ENCODE measurements at regions not wholly inside any gene's neighbourhood (a gene's known extent, or its start where the extent isn't known, plus 50 kb on each side); places are given as distances from the start of the nearest gene placed in this dataset.

DNA sequence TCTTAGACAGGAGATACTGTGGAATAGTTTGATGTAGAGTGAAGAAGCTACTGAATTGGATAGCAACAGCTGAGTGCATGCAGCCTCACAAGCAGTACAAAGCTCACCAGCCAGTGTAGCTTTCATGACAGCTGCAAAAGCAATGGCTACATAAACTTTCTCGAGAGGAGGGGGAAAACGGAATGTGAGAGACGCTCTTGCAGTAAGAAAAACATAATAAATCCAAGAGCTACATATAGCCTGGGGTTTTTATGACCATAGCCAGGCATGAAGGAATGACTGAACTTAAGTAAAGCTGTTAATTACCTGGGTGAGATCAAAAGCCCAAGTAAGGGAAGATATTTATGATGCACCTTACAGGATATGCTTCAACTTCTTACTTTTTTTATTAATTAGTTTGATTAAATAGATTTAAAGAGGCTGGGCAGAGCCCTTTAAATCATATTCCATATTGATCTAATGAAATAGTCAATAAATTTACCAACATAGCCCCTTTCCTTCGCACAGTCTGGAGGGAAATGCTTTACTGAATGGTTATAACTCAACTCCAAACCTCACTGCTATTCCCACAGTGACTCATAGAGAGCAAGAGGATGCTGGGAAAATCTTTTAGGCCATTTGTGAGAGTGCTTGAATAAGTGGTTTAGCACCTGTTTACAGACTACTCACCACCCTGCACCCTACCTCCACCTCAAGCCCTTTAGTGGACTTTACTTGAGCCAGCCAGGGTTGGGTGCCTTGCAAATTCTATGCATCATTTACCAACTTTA, 407.2 kb upstream of the CLINT1 start:
- Histone ChIP-seq H3K4me1 (ENCODE audit: control insufficient read depth in 1 of 2, insufficient read depth in 2 of 2, low read length in 2 of 2) (no peaks in the 10 kb centered on the region), H3K27me3 (ENCODE audit: low read depth, low read length) (no peaks in the 10 kb centered on the region), H3K4me3 (ENCODE audit: low read depth in 1 of 2, low read length in 2 of 2) (no peak overlapping the region), H3K27ac (ENCODE audit: low read length) (no peak overlapping the region), H3K36me3 (ENCODE audit: control insufficient read depth in 1 of 2, insufficient read depth in 2 of 2, low read length in 2 of 2) (no peaks in the 10 kb centered on the region), H3K9me3 (ENCODE audit: control insufficient read depth in 1 of 2, low read length in 2 of 2) (no peaks in the 10 kb centered on the region)

DNA sequence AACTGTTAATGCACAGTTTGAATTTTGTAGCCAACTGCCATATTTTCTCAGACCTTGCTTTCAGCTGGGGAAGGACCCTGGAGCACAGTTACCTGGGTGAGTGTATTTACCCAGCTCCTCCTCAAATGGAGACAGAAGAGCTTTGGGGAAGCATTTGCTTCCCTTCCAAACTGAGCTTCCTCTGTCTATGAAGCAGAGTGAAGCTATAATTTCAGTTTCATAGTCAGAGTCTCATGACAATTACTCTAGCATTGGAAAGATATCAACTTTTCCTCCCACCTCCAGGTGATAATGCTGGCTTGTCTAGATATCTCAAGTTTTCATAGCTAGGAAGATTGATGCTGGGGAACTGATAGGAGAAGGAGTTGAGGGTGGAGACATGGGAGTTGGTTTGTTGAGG, 406.4 kb upstream of the CLINT1 start:
- no peaks in the 10 kb centered on the region for H3K4me1 ChIP-seq (ENCODE audit: control insufficient read depth in 1 of 2, insufficient read depth in 2 of 2, low read length in 2 of 2)
- H3K27ac ChIP-seq (ENCODE audit: low read length), result no peak overlapping the region
- H3K36me3 ChIP-seq (ENCODE audit: control insufficient read depth in 1 of 2, insufficient read depth in 2 of 2, low read length in 2 of 2), result no peaks in the 10 kb centered on the region
- no peaks in the 10 kb centered on the region for H3K9me3 ChIP-seq (ENCODE audit: control insufficient read depth in 1 of 2, low read length in 2 of 2)
- no peak overlapping the region for H3K4me3 ChIP-seq (ENCODE audit: low read depth in 1 of 2, low read length in 2 of 2)
- no peaks in the 10 kb centered on the region for H3K27me3 ChIP-seq (ENCODE audit: low read depth, low read length)

DNA sequence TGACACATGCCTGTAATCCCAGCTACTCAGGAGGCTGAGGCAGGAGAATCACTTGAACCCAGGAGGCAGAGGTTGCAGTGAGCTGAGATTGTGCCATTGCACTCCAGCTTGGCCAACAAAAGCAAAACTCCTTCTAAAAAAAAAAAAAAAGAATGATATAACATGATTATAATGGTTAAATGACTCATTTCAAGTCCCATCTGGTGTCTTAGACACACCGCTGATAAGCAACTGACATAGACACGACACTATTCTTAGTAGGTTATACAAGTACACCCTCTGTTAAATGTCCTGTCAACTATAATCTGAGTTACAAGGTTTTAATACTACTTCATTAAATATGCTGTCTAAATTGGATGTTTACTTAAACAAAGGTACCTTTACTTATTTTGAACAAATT, 405.3 kb upstream of the CLINT1 start:
- H3K4me3 ChIP-seq (ENCODE audit: low read depth in 1 of 2, low read length in 2 of 2), result no peak overlapping the region
- H3K4me1 ChIP-seq (ENCODE audit: control insufficient read depth in 1 of 2, insufficient read depth in 2 of 2, low read length in 2 of 2), result no peaks in the 10 kb centered on the region
- no peaks in the 10 kb centered on the region for H3K27me3 ChIP-seq (ENCODE audit: low read depth, low read length)
- H3K9me3 ChIP-seq (ENCODE audit: control insufficient read depth in 1 of 2, low read length in 2 of 2), result no peaks in the 10 kb centered on the region
- H3K27ac ChIP-seq (ENCODE audit: low read length), result no peak overlapping the region
- no peaks in the 10 kb centered on the region for H3K36me3 ChIP-seq (ENCODE audit: control insufficient read depth in 1 of 2, insufficient read depth in 2 of 2, low read length in 2 of 2)

DNA sequence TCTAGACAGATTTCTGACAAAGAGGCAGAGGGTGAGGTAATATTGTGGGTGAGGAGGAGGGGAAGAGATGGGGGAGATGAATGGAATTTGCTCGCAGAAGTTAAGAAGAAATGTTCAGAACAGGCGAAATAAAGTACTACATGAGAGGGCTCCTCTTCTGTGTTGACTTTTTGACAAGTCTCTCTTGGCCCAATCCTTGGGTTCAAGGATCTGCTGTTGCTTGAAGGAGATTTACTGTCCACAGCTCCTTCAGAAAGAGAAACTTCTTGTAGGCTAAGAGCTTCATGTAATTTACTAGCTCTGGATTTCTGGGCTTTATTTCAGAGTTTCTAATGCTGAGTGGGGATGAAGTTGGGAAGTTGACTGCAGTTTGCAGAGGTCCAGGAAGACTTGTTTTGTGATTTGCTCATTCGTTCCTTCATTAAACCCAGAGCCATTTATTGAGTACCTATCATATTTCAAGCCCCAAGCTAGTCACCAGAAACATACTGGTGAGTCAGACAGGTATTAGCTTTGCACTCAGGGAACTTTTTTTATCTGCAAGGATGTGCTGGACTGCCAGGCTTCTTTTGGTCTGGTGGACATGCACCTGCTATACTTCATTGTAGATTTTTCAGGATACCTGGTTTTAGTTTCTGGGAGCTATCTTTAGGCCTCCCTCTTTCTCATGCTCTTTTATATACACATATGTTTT, 402.9 kb upstream of the CLINT1 start:
- no peaks in the 10 kb centered on the region for H3K4me1 ChIP-seq (ENCODE audit: control insufficient read depth in 1 of 2, insufficient read depth in 2 of 2, low read length in 2 of 2)
- no peaks in the 10 kb centered on the region for H3K9me3 ChIP-seq (ENCODE audit: control insufficient read depth in 1 of 2, low read length in 2 of 2)
- no peak overlapping the region for H3K4me3 ChIP-seq (ENCODE audit: low read depth in 1 of 2, low read length in 2 of 2)
- no peaks in the 10 kb centered on the region for H3K36me3 ChIP-seq (ENCODE audit: control insufficient read depth in 1 of 2, insufficient read depth in 2 of 2, low read length in 2 of 2)
- no peaks in the 10 kb centered on the region for H3K27me3 ChIP-seq (ENCODE audit: low read depth, low read length)
- H3K27ac ChIP-seq (ENCODE audit: low read length), result no peak overlapping the region

DNA sequence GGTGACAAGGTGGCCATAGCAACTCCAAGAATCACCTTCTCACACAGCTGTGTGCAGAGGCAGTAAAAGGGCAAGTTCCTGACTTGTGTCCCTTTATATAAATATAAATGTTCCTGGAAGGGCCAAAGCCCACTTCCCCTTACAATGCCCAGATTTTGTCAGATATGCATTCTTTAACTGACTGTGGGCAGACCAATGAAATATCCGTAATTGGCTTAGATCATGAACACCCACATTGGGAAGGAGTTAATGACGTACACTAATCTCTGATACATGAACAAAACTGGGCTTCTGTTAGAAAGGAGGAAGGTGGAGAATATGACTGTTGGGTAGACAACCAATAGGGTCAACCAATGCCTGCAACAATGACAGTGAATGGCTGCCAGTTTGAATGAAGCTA, 397.2 kb upstream of the CLINT1 start:
- no peaks in the 10 kb centered on the region for H3K36me3 ChIP-seq (ENCODE audit: control insufficient read depth in 1 of 2, insufficient read depth in 2 of 2, low read length in 2 of 2)
- no peaks in the 10 kb centered on the region for H3K27me3 ChIP-seq (ENCODE audit: low read depth, low read length)
- no peaks in the 10 kb centered on the region for H3K4me1 ChIP-seq (ENCODE audit: control insufficient read depth in 1 of 2, insufficient read depth in 2 of 2, low read length in 2 of 2)
- no peak overlapping the region for H3K4me3 ChIP-seq (ENCODE audit: low read depth in 1 of 2, low read length in 2 of 2)
- H3K9me3 ChIP-seq (ENCODE audit: control insufficient read depth in 1 of 2, low read length in 2 of 2), result no peaks in the 10 kb centered on the region
- no peak overlapping the region for H3K27ac ChIP-seq (ENCODE audit: low read length)

DNA sequence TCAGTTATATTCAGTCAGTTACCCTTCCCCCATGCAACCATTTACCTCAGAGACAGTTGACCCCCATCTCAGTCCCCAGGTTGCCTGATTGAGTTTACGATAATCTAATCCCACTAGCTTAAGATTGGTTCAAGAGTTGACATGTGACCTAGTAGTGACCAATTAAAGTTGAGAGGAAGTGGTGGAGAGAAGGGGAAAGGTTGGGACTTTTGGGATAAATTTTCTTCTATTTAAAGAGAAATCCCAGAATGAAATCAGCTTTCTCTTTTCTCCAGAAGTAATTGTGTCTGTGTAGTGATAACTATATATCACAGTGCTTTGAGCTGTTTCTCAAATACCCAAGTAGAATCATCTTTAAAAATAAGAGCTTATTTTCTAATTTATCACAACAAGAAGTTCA, 396.7 kb upstream of the CLINT1 start:
- Histone ChIP-seq H3K4me3 (ENCODE audit: low read depth in 1 of 2, low read length in 2 of 2) (no peak overlapping the region), H3K27me3 (ENCODE audit: low read depth, low read length) (no peaks in the 10 kb centered on the region), H3K27ac (ENCODE audit: low read length) (no peak overlapping the region), H3K9me3 (ENCODE audit: control insufficient read depth in 1 of 2, low read length in 2 of 2) (no peaks in the 10 kb centered on the region), H3K36me3 (ENCODE audit: control insufficient read depth in 1 of 2, insufficient read depth in 2 of 2, low read length in 2 of 2) (no peaks in the 10 kb centered on the region), H3K4me1 (ENCODE audit: control insufficient read depth in 1 of 2, insufficient read depth in 2 of 2, low read length in 2 of 2) (no peaks in the 10 kb centered on the region)

DNA sequence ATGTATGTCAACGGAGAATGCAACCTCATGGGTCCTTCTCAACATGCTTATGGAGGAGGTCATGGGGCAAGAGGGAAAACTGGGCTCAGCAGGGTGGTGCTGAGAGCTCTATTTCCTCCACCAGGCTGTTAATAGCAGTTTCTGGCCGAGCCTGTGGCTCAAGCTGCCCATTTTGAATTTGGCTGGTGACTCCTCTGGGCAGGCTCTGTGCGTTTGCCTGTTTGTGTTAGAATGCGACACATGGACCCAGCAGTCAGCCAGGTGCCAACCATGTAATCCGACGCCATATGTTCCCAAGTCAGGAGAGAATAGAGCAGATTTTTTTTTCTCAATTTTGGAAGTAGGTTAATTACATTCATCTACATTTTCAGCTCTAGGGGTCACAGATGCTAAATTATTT, 387.7 kb upstream of the CLINT1 start:
- H3K4me3 ChIP-seq (ENCODE audit: low read depth in 1 of 2, low read length in 2 of 2), result no peak overlapping the region
- H3K27me3 ChIP-seq (ENCODE audit: low read depth, low read length), result no peaks in the 10 kb centered on the region
- H3K36me3 ChIP-seq (ENCODE audit: control insufficient read depth in 1 of 2, insufficient read depth in 2 of 2, low read length in 2 of 2), result no peaks in the 10 kb centered on the region
- H3K27ac ChIP-seq (ENCODE audit: low read length), result no peak overlapping the region
- no peaks in the 10 kb centered on the region for H3K4me1 ChIP-seq (ENCODE audit: control insufficient read depth in 1 of 2, insufficient read depth in 2 of 2, low read length in 2 of 2)
- no peaks in the 10 kb centered on the region for H3K9me3 ChIP-seq (ENCODE audit: control insufficient read depth in 1 of 2, low read length in 2 of 2)

DNA sequence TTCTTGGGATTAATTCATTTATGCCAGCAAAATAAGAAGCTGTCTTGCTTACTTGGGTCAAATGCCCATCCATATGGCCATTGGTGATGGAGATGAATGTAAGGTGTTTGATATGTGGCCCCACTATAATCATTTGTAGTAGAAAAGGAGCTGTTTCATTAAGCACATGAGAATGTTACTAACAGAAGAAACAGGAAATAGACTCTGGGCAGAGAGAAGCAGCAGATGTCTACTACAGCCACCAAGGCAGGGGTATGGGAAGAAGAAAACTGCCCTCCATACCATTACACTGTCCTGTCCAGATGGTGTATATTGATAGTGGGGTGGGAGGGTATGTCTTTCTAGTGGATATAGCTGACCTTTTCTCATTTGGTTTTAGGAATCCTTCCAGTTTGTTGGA, 386.6 kb upstream of the CLINT1 start:
- H3K36me3 ChIP-seq (ENCODE audit: control insufficient read depth in 1 of 2, insufficient read depth in 2 of 2, low read length in 2 of 2), result no peaks in the 10 kb centered on the region
- H3K4me3 ChIP-seq (ENCODE audit: low read depth in 1 of 2, low read length in 2 of 2), result no peak overlapping the region
- no peaks in the 10 kb centered on the region for H3K4me1 ChIP-seq (ENCODE audit: control insufficient read depth in 1 of 2, insufficient read depth in 2 of 2, low read length in 2 of 2)
- no peaks in the 10 kb centered on the region for H3K9me3 ChIP-seq (ENCODE audit: control insufficient read depth in 1 of 2, low read length in 2 of 2)
- H3K27ac ChIP-seq (ENCODE audit: low read length), result no peak overlapping the region
- H3K27me3 ChIP-seq (ENCODE audit: low read depth, low read length), result no peaks in the 10 kb centered on the region

DNA sequence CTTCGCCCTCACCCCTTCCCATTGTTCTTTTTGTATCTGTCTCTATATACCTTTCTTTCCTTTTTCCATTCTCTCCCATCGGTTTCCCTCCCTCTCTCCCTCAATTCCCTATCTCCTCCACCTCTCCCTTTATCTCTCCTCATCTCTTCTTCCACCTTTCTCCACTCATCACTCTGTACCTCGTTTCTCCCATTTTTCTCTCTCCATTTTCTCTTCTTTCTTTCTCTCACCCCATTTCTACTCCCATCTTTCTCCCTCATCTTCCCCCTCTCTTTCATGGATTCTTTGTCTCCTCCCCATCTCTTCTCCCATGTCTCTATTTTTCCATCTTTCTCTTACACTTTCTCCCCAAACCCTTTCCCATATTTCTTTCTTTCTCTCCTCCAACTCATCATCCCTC, 385.9 kb upstream of the CLINT1 start:
- no peaks in the 10 kb centered on the region for H3K27me3 ChIP-seq (ENCODE audit: low read depth, low read length)
- H3K36me3 ChIP-seq (ENCODE audit: control insufficient read depth in 1 of 2, insufficient read depth in 2 of 2, low read length in 2 of 2), result no peaks in the 10 kb centered on the region
- no peak overlapping the region for H3K4me3 ChIP-seq (ENCODE audit: low read depth in 1 of 2, low read length in 2 of 2)

DNA sequence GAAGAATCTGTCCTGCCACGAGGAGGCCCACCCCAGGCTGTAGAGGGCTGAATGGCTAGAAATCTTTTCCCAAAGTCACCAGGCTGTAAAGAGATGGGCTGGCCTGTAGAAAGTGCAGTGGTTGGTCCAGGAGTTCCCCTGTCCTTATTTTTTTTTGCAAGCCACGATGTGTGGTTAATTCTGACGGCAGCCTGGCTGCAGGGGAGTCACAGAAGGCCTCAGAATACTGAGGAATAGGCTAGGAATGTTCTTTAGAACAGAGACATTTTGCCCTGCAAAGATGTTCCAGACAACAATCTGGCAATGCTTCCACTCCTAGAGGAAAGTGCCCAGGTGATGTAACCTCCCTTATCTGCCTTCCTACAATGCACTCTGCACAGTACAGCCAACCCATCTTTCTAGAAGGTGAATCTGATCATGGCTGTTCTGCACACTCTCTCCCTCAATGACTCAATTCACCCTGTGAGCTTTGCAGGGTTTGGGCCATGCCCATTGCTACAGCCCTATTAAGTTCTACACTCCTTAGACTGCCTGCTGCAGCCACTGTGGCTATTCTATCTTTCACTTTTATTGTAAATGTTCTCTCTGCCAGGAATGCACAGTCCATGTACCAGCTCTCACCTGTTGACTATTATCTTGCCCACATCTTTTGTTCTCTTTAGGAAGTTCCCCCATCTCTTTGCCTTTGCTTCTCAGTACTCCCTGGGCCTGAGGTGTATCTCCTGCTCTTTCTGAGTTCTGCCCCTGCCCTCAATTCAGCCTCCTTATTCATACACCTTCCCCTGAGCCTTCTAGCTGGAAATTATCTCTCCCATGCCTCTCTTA, 377.8 kb upstream of the CLINT1 start:
- H3K27me3 ChIP-seq (ENCODE audit: low read depth, low read length), result no peaks in the 10 kb centered on the region
- no peak overlapping the region for H3K27ac ChIP-seq (ENCODE audit: low read length)
- no peaks in the 10 kb centered on the region for H3K4me1 ChIP-seq (ENCODE audit: control insufficient read depth in 1 of 2, insufficient read depth in 2 of 2, low read length in 2 of 2)

More for the DNA sequence above, 385.9 kb upstream of the CLINT1 start:
- H3K4me1 ChIP-seq (ENCODE audit: control insufficient read depth in 1 of 2, insufficient read depth in 2 of 2, low read length in 2 of 2), result no peaks in the 10 kb centered on the region
- no peaks in the 10 kb centered on the region for H3K9me3 ChIP-seq (ENCODE audit: control insufficient read depth in 1 of 2, low read length in 2 of 2)
- H3K27ac ChIP-seq (ENCODE audit: low read length), result no peak overlapping the region

DNA sequence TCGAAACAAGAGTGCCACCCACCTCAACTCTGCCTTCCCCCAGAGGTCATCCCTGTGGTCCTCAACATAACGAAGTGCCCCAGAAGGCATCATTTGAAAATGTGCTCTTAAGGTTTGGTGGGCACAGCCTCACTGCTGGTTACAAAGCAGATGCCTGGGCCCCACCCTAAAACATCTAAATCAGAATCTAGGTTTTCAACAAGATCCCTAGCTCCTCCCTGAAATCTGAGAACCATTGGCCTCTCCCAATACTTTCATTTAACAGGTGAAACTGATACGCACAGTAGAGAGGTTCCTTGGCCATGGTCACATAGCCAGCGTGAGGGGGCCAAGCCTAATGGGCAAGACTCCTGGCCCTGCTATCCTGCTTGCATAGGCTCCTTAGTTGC, 376.2 kb upstream of the CLINT1 start:
- Histone ChIP-seq H3K4me3 (ENCODE audit: low read depth in 1 of 2, low read length in 2 of 2) (no peak overlapping the region), H3K9me3 (ENCODE audit: control insufficient read depth in 1 of 2, low read length in 2 of 2) (no peaks in the 10 kb centered on the region), H3K27ac (ENCODE audit: low read length) (no peak overlapping the region), H3K36me3 (ENCODE audit: control insufficient read depth in 1 of 2, insufficient read depth in 2 of 2, low read length in 2 of 2) (no peaks in the 10 kb centered on the region), H3K27me3 (ENCODE audit: low read depth, low read length) (no peaks in the 10 kb centered on the region), H3K4me1 (ENCODE audit: control insufficient read depth in 1 of 2, insufficient read depth in 2 of 2, low read length in 2 of 2) (no peaks in the 10 kb centered on the region)

More for the DNA sequence above, 377.8 kb upstream of the CLINT1 start:
- Histone ChIP-seq H3K36me3 (ENCODE audit: control insufficient read depth in 1 of 2, insufficient read depth in 2 of 2, low read length in 2 of 2) (no peaks in the 10 kb centered on the region), H3K4me3 (ENCODE audit: low read depth in 1 of 2, low read length in 2 of 2) (no peak overlapping the region), H3K9me3 (ENCODE audit: control insufficient read depth in 1 of 2, low read length in 2 of 2) (no peaks in the 10 kb centered on the region)
